DND-41 (cell line): ENCODE measurements at regions not wholly inside any gene's neighbourhood (a gene's known extent, or its start where the extent isn't known, plus 50 kb on each side); places are given as distances from the start of the nearest gene placed in this dataset.

Experiments used
- CTCF ChIP-seq: IDR thresholded peaks from 2 replicates; pipeline ENCODE4 v1.5.1; 2012; ENCODE audit warnings: borderline replicate concordance, low read length, moderate library complexity, mild to moderate bottlenecking; ENCODE audit not compliant: poor library complexity, severe bottlenecking; ENCODE audit errors: extremely low read depth
- EZH2 ChIP-seq: IDR thresholded peaks from 3 replicates; pipeline ENCODE4 v1.6.1; 2012; ENCODE audit warnings: borderline replicate concordance, low read depth, mild to moderate bottlenecking, moderate library complexity, low read length, inconsistent platforms; ENCODE audit not compliant: severe bottlenecking

DNA sequence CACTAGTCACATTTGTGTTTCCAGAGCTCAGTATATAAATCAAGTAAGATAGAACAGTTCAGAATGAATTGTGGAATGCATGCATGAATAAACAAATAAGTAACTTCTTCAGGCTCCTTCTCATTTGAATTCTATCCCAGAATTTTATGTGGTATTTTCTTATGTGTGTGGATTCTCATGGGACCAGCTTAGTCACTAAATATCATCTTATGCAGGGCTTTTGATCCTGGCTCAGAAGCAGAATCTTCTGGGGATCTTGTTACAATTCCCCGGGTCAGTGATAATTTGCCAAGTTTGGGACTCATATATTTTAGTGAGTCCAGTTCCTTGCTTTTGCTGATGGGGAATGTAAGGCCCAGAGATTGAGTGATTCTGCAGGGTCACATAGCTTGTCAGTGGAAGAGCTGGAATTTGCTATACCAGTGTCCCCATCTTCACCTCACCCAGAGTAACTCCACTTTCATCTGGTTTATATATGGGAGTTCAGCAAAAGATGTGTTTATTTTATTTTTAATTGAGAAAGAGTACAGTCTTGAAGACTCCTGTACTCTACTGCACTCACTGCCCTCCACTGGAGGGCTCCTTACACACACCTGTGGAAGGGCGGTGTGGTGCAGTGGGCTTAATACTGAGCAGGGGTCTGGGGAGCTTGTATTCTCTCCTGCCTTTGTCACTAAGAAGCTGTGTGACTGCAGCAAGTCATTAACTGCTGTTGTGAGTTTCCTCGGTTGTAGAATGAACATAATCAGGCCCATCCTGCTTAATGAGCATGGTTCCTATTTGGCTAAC lies 198.2 kb upstream of the CXorf66 start:
- TF ChIP-seq EZH2 (no peak), CTCF (no peak)
